ENCODE measurements at regions not wholly inside any gene's neighbourhood (a gene's known extent, or its start where the extent isn't known, plus 50 kb on each side); places are given as distances from the start of the nearest gene placed in this dataset.
A peak's percentile ranks its signal among the peaks of the same experiment; 100 is the strongest.

- DNase-seq: no peak
Measured at GRCh38 chr20:39277185-39277584, 315.0 kb downstream of the DHX35 start.

GRCh38 chr20:39270837-39271604 lies 308.9 kb downstream of the DHX35 start:
- DNase-seq: no peak

DNA sequence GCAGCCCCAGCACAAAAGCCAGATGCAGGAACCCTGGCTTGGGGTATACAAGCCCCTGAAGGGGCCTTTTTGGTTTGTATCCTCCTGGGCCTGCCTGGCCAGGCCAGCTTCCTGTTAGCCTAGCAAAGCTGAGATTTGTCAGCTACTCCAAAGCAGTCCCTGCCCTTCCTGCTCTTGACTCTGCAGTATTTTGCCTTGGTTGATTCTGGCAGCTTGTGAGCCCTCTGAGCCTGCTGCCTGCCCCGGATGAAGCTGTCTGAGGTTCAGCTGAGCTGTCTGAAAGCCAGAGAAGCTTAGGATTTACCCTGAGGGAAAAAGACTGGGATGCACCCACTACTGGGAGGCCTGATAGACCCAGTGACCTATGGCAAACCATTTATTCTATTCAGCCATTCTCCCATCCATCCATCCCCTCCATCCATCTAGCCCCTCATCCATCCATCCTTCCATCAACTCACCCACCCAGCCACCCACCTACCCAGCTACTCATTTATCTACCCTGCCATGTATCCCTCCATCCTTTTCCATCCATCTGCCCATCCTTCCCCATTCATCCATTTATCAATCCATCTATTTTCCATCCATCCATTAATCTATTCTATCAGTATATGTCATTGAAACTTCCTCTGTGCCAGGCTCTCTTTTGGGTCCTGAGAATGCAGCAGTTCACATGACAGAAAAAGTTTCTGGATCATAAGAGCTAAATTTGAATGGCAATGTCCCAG lies 307.5 kb downstream of the DHX35 start:
- DNase-seq: no peak

DNA sequence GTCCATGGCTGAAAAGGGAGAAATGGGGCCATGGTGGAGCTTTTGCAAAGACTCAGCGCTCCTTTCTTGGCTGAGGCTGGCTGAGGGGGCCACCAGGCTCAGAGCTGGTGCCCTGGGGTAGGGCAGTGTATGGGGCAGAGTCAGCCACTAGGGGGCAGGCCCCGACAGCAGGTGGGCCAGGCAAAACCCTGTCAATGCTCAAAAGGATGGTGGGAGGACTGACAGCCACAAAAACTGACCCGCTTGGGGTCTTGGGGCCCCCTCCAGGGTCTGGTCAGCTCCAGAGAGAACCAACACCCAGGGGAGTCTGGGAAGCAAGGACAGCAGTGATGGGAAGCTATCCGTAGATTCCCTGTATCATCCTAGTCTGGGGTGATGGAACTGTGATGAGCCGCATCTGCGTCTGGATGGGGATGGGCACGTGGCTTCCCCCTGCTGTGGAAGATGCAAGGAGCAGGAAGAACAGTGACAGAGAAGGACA lies 306.9 kb downstream of the DHX35 start:
- peak; percentile 64 for DNase-seq

- no peak for DNase-seq
Measured at GRCh38 chr20:39268491-39268951, 306.4 kb downstream of the DHX35 start.

GRCh38 chr20:39266989-39267388 lies 304.8 kb downstream of the DHX35 start:
- no peak for DNase-seq

DNA sequence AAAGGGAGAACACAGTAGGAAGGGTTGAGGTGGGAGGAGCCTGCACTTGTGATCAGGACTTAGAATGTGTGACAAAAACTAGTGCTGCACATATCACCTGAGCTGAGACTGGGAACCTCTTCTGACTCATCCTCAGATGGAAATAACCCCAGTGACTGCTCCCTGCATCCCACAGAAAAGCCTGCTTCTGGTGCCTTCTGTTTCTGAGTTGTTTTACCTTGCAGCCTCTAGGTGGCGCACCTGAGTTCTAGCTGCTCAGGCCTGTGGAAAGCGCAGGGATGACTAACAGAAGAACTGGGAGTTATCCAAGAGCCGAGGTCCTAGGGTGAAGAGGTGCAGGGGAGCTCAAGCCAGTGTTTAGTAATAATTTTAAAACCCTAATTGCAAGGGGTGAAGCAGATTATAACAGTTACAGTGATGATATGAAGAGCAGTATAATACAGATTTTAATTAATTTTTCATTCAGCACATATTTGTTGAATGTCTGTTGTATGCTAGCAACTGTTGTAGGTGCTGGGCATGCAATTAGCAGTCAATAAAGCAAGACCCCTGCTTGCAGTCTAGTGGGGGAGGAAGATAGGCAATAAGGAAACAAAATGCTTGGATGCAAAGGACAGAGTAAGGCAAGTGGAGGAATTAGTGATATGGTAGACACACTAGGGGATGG lies 302.5 kb downstream of the DHX35 start:
- DNase-seq: peak; percentile 64

DNA sequence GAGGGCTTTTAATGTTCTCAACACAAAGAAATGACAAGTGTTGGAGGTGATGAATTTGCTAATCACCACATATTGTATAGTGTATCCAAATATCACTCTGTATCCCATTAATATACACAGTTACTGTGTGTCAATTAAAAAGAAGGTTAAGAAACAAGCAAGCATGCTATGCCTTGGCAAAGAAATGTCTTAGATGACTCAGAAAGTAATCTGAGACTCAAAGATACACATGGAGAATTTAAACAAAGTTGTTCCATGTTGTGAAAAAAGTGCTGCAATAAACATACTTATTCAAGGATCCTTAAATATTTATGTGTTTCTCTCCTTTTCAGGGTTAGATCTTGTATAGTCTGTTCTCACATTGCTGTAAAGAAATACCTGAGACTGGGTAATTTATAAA lies 300.9 kb downstream of the DHX35 start:
- DNase-seq: no peak

DNA sequence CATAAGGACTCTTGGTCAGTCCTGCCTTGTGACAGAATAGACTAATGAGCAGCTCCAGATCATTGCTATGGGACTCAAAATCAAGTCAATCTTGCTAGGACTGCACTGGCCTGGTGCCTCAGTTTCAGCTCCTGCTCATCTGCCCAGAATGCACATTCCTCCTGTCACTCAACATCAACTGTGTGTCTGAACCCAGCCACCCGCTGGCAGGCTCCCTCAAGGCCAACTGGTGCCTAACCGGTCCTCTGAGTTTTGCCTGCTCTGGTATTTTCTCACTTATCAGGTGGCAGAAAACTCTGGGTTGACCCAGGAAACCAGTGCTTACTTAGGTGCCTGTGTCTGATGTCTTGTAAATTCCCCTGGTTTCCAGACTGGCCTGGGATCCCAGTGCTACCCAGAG lies 297.7 kb downstream of the DHX35 start:
- no peak for DNase-seq

DNA sequence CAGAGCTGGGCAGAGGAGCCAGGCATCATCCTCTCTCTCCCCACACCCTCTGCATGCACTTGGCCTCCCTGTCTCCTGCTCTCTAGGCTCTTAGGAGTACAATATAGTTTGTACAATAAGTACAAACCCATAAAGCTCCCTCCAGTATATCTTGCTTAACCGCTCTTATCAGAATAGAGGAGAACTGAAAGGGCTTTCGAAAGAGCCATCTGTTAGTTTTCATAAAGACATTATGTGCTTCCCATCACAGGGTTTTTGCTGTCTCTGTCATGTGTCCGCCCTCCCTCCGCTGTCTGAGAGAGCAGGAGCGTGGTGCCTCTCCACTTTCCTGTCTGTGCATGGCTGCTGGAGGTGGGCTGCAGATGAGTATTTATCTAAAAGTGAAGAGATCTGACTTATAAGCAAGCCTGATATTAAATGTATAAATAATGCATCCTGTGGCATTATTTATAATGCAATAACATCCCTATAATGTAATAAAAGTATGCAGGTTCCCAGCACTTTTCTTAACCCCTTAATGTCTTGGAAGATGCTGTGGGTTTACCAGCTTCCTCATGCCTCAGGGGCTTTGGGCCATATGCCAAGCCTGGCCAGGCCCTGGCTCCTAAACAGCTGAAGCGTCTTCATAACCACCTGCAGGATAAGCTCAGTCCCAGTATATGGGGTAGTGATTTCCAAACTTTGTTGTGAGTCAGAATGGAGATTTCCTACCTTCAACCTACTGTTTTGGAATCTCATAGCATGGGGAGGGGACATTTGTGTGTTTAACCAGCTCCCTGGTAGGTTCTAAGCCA lies 297.1 kb downstream of the DHX35 start:
- no peak for DNase-seq

GRCh38 chr20:39258253-39258652 lies 296.1 kb downstream of the DHX35 start:
- no peak for DNase-seq

DNA sequence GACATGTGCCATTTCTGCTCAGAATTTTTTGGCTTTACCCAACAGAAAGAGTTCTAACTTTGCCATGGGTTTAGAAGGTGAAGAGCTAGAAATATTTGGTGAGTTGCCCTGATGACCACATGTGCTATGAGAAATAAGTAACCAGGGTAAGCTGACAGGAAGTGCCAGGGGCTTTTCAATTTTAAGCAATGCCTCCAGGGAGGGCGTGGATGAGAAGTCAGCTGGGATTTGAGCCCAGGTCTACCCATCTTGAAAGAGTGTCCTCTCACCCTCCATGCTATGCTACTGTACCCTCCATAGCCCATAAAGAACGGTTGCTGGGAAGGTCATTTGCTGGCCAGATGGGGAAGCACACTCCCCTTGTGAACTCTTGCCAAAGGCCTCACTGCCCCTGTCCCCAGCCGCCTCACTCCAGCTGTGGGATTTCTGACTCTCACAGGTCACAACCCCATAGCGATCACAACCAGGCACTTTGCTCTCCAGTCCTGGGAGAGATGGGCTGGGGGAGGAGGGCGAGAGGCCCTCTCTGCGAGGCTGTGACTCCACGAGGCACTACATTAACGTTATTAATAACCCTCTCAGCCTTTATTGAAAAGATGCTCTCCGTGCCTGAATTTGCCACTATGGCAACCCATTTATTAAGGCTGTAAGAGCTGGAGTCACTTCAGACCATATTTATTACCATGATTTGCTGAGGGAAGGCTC lies 291.1 kb downstream of the DHX35 start:
- DNase-seq: no peak

DNA sequence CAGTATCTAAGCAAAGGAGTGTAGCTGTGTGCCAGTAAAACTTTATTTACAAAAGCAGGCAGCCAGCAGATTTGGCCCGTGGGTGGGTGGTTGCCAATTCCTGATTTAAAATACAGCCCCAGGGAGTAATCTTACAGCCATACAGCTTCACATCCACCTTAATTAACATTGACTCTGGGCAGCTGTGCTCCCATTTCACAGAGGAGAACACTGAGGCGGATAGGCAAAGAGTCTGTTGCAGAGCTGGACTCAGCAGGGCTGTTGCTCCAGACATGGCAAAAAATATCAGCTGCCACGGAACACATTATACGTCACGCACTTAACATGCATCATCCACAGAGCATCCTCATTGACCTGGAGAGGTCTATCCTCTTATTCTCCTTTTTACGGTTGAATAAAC lies 289.9 kb downstream of the DHX35 start:
- no peak for DNase-seq

GRCh38 chr20:39249798-39250197 lies 287.7 kb downstream of the DHX35 start:
- DNase-seq: no peak

GRCh38 chr20:39248862-39249485 lies 286.8 kb downstream of the DHX35 start:
- no peak for DNase-seq

- no peak for DNase-seq
Measured at GRCh38 chr20:39248171-39248861, 286.2 kb downstream of the DHX35 start.

DNA sequence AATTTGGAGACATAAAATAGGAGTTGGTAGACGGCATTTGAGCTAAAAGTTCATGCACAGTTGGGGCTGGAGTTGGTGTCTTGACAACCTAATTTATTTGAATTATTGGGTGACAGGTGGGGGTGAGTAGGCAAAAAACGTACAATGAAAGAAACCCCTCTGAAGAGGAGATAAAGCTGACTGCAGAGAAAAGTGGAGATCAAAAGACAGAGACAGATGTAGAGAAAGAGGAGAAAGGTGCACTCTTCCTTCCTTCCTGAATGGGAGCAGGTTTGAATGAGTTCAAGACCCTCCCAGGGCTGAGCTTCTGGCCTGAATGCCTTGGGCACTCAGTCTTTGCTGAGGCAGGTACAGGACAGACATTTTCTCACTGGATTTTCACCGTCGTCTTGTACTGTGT lies 284.3 kb downstream of the DHX35 start:
- no peak for DNase-seq

DNA sequence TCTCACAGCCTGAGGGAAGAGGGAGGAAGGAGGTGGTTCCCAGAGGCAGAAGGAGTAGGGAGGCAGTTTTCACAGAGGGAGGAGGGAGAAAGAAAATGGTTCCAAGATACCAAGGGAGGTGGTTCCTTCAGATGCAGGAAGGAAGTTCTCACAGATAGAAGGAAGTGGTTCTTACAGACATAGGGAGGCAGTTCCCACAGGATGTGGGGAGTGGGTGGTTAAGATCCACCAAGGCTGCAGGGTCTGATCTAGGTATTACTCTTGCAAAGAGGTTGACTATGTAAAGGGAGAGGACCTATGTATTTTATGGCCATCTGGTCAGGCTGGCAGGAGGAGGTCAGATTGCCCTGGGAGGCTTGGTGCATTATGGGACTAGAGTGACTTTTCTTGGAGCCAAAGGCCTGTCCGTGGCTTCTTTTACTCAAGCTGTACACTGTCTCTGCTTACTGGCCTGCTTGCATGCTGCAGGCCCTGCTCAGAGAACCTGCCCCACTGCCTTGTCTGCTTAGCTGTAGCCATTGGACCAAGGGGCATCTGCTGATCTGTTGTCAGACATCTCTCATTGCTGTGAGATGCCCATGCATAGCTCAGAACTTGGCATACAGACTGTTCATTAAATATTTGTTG lies 283.7 kb downstream of the DHX35 start:
- no peak for DNase-seq

GRCh38 chr20:39243962-39244361 lies 281.8 kb downstream of the DHX35 start:
- no peak for DNase-seq

DNA sequence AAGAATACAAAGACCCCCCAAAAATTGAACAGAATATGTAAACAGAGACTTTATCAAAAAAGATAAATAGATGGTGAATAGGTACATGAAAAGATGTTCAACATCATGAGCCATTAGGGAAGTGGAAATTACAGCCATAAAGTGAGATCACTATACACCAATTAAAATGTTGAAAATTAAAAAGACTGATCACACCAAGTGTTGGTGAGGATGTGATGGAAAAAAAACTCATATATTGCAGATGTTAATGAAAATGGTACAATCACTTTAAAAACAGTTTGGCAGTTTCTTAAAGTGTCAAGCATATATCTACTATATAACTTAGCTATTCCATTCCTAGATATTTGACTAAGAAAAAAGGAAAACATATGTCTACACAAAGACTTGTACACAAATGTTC lies 280.5 kb downstream of the DHX35 start:
- no peak for DNase-seq

Data from activated CD4-positive, alpha-beta T cell treated with anti-CD3 and anti-CD28 coated beads for 48 hours (primary cell).